GM10248 (cell line): ENCODE measurements at regions not wholly inside any gene's neighbourhood (a gene's known extent, or its start where the extent isn't known, plus 50 kb on each side); places are given as distances from the start of the nearest gene placed in this dataset.

Source experiments
- CTCF ChIA-PET: fragments of 300-600 bp; sonication (Branson Sonifier 250); formaldehyde crosslinking; extraction: SDS; loops from one replicate; lab custom pipeline; 2021; ENCODE audit warnings: antibody characterized with exemption; lab: Yijun Ruan, JAX
- POLR2A ChIA-PET: fragments of 350-650 bp; sonication (Branson Sonifier 250); formaldehyde crosslinking; extraction: SDS; loops from one replicate; lab custom pipeline; 2020; ENCODE audit warnings: antibody characterized with exemption; lab: Yijun Ruan, JAX
- DNase-seq: peaks from one replicate; pipeline ENCODE4 v3.0.0; 2012; ENCODE audit errors: extremely low spot score
- CTCF ChIP-seq: IDR thresholded peaks from 2 replicates; pipeline ENCODE4 v1.5.1; 2012; ENCODE audit warnings: mild to moderate bottlenecking, low read depth; ENCODE audit errors: extremely low read depth, missing control alignments, control extremely low read depth

GRCh38 chr6:170177772-170178560 lies 112.9 kb downstream of the DLL1 start:
- POLR2A ChIA-PET: no interaction called here
- no peak for TF ChIP-seq CTCF
- DNase-seq: no peak
- CTCF ChIA-PET: interaction anchor here (1.2 kb wide), 1 partner anchor 100 kb away, joined by 3 read pairs; no protein-coding TSS in a partner anchor

- ChIA-PET POLR2A (no interaction called here), CTCF (interaction anchor here (1.2 kb wide), 1 partner anchor 101 kb away, joined by 3 read pairs; no protein-coding TSS in a partner anchor)
- no peak for TF ChIP-seq CTCF
- DNase-seq: no peak
These were observed 113.7 kb downstream of the DLL1 start for GRCh38 chr6:170176898-170177771.

DNA sequence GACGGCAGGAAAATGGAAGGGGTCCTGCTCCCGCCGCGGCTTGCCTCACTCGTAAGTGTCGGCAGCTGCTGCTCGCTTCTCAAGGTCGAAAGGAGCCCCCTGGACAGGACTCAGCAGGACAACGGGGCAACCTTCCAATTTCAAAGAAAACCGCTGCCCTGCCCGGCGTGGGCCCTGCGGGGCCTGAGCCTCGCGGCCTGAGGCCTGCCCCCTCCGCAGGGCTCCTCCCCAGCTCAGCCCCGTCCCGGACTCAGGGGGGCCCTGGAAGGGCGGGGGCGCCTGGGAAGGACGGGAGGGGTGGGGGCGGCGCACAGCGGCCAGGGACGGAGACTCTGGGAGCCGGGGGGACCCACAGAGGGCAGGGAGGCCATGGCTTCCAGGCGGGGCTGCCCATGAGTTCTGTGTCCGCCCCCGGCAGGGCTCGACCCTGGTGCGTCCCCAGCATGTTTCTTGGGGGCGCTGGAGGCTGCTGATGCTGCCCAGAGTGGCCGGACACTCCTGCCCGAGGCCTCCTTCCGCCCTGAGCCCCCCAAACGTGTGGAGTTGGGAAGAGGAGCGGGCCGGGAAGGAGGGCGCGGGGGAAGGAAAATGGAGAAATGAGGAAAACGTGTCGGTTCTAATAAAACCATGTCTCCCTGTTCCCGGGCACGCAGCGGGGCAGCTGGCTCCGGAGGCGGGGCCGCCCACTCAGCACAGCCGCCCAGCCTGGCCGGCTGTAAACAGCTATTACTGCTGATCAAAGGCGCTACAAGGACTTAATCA lies 114.6 kb downstream of the DLL1 start:
- CTCF ChIA-PET: no interaction called here
- POLR2A ChIA-PET: no interaction called here

DNA sequence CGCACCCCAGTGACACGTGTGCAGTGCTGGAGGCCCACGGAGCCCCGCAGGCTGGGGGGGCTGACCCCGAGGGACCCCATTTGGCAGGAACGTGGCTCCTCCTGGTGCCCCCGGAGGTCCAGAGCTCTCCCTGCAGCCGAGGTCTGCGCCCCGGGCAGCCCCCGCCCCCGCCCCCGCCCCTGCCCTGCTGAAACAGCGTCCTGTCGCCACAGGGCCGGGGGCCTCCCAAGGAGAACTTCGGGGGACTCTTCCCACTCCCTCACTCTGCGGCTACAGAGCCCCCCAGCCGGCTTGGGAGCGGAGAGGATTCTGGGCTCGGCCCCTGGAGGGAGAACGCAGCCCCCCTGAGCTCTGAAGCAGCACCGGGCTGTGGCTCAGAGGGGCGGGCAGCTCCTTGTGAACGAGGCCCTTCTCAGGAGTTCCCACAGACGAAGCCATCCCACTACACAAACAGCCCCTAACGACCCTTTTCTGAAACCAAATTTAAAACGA lies 115.2 kb downstream of the DLL1 start:
- ChIA-PET CTCF (no interaction called here), POLR2A (no interaction called here)
- no peak for DNase-seq
- no peak for TF ChIP-seq CTCF

More for the DNA sequence above, 114.6 kb downstream of the DLL1 start:
- TF ChIP-seq CTCF: no peak
- no peak for DNase-seq

GRCh38 chr6:170174771-170175643 lies 115.9 kb downstream of the DLL1 start:
- no peak for DNase-seq
- POLR2A ChIA-PET: no interaction called here
- CTCF ChIA-PET: no interaction called here
- TF ChIP-seq CTCF: no peak
